CD4-positive, alpha-beta T cell treated with Interleukin-4 for 4 hours (primary cell): ENCODE measurements at regions not wholly inside any gene's neighbourhood (a gene's known extent, or its start where the extent isn't known, plus 50 kb on each side); places are given as distances from the start of the nearest gene placed in this dataset.

Experiments
- DNase-seq: peaks from one replicate; pipeline ENCODE4 v3.0.0-alpha.2; 2020

- DNase-seq: no peak
These were observed 132.0 kb upstream of the PRDM1 start for GRCh38 chr6:105954148-105954547.

DNA sequence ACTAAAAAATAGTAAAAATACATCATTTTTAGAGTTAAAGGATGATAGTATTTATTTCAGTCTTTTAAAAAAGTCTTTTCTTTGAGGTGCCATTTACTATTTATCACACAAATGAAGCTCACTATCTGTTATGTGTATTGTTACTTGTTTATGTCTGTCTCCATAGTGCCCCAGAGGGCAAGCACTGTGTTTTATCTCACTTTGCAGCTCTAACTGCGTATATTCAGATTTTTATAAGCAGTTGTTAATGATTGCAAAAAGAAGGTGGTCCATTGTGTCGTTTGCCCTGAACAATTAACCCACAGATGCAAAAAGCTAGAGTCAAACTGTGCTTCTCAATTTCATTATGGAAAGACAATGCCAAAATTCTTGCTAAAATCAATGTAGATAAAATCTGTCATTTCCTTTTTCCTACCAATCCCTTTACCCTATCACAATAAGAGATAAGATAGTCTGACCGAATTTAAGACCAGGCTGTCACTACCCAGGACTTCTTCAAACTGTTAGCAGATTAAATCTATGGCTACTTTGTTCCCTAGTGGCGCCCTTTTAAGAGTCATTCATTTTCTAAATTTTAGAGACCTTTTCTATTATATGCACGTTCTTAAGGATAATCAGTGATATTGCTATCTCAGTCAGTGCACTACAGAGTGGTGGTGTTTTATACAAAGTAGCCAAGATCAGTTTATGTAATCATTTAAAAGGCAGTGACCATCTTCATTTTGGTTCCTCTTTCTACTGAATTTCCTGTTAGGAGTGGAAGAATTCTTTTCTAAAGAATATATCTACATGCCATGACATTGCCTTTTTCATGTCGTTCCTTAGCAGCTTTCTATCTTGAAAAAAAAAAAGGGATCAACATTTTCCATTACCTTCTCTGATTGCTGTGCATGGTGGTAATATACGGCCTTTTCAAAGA, 133.1 kb upstream of the PRDM1 start:
- DNase-seq: no peak

DNA sequence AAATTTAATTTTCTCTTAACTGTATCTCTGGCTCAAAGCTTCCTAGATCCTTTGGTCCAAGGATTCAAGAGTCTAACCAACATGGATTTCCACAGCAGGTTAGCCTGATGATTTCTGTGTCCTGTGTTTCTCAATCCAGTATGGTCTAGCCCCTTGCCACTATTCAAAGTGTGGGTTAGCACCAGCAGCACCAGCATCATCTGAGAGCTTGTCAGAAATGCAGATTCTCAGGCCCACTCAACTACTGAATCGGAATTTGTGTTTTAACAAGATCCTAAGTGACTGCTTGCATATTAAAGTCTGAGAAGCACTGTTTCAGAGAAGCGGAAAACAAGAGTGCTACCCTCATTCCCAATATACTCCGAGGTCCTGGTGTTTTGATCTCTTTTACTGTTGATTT, 133.8 kb upstream of the PRDM1 start:
- DNase-seq: no peak

GRCh38 chr6:105951322-105951721, 134.8 kb upstream of the PRDM1 start:
- DNase-seq: no peak

DNA sequence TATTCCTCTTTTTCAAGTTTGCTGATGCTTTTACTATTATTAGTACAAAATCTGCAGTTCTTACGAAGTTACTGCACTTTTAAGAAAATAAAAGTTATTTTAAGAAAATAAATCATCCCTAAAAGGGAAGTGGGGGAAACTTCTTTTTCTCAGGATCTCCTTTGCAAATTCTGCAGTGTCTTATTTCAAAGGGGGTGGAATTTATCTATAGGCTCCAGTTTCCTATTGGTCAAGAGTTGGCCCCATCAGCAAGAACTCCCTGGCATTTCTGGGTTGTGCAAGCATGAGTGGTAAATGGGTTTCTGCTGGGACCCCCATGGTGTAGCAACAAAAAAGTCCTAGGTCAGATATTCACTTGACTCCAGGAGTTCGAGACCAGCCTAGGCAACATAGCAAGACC, 136.3 kb upstream of the PRDM1 start:
- DNase-seq: no peak

GRCh38 chr6:105943514-105943913, 142.6 kb upstream of the PRDM1 start:
- DNase-seq: no peak

DNA sequence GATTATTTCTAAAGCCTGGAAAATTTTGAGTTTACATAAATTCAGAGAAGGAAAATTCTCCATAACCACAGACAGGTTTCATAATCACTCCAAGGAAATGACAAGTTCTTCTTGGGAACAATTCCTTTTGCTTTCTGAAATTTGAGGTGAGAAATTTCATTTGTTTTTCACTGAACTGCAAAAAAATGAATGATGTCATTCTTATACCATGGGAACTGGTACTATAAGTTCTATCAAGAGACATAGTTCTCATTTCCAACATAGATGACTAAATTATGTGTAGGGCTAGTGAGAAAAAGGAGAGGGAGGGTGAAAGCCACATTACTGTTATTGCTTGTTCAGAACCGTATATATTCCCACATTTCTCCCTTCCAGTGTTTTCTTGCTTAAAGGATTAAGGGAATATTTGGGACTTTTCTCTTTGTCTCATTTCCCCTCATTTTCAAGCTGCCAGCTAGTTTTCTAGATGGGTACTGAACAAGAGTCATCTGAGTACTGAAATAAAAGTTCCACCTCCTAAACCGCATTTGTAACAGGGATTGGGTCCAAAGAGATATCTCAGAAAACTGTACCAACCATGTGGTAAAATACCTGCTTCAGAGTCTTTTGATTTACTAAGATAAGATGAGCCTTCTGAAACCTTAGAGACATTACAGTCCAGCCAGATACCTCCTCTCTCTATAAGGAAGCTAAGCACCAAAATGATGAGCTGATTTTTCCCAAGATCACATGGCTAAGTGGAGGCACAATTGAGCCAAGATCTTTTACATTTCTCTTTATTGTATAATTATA, 144.3 kb upstream of the PRDM1 start:
- no peak for DNase-seq

DNA sequence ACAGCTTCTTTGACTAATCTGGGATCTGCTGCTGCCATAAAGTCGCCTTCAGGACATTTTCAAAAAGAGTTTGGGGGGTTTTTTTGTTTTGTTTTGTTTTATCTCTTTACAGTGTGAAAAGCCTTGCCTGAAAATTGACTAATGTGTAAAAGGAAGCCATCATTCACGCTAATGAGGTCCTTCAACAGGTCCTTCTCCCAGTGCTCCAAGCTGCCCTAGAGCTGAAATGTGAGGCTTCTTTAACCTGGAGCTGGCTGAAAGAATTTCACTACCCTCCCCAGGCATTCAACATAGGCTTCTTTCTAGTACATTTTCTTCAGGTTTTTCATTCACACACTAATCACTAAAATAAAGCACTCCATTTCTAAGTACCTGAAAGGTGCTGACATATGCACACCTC, 145.1 kb upstream of the PRDM1 start:
- DNase-seq: no peak

DNA sequence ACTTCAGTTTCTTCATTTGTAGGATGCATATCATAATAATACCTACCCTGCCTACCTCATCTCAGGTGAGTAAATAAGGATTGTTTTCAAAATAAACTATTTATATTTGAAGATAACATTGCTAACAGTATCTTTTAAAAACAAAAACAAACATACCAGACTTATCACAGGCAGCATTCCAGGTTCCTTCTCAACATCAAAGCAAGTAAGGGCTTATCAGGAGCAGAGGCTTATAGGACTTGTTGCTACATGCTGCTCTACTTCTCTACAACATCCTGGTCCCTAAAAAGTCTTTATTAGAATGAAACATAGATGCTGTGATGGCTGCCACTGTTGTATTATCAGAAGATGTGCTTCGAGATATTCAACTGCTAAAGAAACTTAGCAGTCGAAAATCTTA, 149.2 kb upstream of the PRDM1 start:
- no peak for DNase-seq

DNA sequence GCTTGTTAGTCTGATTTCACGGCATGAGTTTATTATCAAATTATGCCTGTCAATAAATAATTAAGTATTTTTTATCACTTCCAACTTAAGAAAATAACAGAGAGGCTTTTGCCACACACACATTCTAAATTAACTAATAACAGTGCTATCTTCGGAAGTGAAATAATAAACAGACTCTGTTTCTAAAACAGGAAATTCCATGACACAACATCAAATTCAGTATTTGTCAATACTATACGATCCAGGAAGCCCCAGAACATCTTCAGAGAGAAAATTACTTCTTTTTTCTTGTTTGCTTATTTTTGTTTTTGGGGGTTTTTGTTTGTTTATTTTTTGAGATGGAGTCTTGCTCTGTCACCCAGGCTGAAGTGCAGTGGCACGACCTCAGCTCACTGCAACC, 150.7 kb upstream of the PRDM1 start:
- no peak for DNase-seq

DNA sequence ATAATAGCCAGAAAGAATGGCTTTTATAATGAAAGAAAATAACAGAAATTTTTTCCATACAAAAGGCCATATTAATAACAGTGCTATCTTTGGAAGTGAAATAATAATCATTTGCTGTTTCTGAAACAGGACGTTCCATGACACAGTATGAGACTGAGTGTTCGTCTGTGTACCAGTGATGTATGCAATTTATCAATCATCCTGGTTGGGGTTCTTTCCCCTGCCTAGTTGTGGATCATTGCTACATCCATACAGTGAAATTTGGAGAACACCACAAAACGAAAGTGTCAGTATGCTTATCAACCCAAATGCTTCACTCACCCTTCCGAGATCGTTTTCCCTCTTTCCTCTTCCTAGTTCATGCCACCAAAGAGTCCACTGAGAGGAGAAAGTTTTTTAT, 151.4 kb upstream of the PRDM1 start:
- no peak for DNase-seq

DNA sequence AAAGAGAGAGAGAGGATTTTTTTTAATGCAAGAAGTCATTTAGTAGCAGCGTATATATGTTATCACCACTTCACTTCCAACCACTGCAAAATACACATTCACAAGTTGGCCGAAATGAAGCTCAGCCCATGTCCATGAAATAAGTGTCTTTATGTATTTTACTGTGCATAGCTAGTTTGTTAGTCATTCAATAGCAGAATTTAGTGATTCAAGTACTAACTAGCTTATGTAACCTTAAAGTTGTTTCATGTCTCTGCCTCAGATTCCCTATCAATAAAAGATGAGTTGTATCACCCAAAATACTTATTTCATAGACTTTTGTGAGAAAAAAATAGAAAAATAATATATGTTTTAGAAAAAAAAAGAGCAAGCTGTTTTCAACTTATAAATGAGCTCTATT, 153.7 kb upstream of the PRDM1 start:
- DNase-seq: no peak

DNA sequence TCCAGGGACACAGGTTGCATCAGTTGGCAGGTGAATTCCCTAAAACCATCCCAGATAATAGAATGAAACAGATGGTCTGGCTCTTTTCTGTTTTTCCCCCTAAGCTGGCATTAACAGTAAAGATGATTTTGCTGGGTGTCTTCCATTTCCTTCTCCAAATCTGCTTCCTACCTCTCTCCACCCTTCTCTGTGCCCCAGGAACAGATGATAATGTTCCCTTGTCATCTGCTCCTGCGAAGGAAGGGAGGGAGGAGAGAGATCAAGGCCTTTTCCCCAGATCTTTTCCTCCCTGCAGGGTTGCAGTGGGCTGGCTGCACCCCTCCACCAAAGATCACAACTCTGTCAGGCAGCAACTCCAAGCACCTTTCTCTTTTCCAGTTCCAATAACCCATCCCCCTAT, 156.5 kb upstream of the PRDM1 start:
- no peak for DNase-seq

DNA sequence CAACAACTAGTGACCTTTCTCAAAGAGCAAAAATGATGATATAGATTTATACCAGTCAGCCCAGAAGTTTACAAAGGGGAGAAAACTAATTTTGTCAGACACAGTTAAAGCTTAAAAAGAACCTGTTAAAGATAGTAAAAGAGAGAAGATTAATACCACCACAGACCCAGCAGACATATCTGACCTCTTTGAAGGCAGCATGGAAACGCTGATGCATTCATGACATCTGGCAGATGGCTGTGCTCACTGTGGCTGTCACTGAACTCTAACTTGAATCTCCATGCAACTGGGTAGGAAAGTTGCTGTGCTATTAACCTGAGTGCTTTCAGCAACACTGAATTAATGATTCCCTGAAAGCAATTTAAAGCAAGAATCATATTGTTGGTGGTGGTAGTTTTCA, 159.8 kb upstream of the PRDM1 start:
- DNase-seq: no peak

DNA sequence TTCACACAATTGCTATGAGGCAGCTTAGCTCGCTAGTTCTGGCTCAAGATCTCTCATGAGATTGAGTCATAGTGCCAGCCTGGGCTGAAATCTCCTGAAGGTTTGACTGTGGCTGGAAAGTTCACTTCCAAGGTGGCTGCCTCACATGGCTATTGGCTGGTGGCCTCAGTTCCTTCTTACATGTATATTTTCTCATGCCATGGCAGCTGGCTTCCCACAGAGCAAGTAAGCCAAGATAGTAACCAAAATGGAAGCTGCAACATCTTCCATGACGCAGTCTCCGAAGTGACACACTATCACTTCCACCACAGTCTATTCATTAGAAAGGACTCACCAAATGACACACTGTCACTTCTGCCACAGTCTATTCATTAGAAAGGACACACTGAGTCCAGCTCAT, 160.4 kb upstream of the PRDM1 start:
- DNase-seq: no peak

- DNase-seq: no peak
These were observed 164.4 kb upstream of the PRDM1 start for GRCh38 chr6:105921781-105922180.

- DNase-seq: no peak
These were observed 166.1 kb upstream of the PRDM1 start for GRCh38 chr6:105920071-105920470.

DNA sequence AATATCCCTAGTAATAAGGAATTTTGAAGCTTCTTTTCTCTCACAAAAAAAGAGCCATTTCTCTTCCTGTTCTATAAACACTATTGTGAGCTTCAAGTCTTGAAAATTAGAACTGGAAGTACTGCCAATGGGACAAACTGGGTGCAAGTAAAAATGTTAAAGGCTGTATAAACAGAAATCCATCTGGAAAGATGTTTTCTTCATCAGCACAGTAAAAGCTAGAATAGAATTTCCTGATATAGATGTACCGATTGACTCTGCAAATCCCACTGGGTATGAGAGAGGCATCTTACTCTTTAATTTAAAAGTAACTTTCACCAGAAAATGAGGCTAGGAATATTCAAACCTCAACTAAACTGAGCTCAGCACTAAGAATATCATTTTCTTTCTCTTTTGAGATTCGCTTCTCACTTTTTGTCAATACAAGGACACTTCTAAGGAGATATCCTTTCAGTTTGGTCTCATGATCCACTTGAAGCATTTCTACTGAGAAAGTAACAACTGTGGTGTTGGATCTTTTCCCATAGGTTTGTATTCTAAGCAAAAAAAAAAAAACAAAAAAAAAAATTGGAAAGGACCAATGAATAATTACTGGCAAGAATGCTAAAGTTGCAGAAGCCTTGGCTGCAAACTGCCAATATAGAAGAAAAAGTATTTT, 169.0 kb upstream of the PRDM1 start:
- no peak for DNase-seq

GRCh38 chr6:105911106-105911629, 175.0 kb upstream of the PRDM1 start:
- no peak for DNase-seq

- no peak for DNase-seq
These were observed 177.0 kb upstream of the PRDM1 start for GRCh38 chr6:105909106-105909505.

DNA sequence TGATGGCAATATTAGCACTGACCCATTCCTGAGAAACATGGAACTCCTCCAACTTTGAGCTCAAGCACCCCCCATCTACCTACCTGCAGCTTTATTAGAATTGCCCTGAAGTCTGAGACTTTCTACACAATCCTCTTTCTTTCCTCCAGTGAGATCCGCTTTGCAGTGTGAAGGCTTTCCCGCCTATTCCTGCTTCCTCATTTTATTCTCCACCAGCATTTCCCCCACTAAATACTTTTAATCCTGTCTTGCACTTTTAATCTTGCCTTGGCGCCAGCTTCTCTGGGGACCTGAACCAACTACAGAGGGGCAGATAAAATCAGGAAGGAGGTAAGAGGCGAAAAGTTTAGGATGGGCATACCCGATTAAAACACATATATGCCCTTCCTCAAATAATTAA, 178.1 kb upstream of the PRDM1 start:
- DNase-seq: no peak

DNA sequence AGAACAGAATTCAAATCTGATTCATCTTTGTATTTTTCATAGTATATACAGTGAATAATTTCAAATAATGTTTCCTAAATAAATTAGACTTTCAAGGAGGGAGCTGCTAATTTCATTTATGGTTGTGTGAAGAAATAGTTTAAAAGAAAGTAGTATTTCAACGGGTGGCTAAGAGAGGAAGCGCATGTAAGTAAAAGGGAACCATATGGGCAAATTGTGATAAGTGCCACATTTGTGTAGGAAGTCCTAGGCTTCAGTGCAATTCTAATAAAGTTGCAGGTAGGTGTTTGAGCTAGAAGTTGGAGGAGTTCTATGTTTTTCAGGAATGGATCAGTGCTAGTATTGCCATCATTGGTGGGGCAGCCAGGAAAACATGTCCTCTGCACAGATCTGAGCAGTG, 178.8 kb upstream of the PRDM1 start:
- no peak for DNase-seq

DNA sequence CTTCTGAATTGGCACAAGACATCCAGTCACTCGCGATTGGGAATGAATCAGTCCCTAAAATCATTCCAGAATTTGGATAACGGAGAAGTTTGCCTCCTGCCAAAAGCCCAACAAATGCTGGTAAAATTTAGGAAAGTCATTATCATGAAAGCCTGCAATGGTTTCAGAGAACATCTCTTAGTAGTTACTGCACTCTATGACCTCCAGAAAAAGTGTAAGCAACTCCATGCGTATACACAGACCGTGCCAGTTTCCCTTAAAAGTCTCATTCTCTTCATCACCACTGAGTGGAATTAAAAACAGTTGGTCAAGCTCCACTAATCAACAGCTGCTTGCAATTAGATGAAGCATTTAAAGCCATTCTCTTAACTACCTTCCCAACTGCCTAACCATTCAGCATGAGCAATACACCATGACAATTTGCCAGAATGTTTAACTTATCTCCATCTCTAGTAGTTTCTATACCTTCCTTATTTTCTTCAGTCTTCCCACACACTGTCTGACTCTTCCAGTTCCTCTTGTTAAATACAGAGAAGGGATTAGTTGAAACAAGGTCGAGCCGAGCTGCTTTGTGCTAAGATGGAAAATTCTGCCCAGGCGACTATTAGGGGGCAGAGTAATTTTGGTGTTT, 183.6 kb upstream of the PRDM1 start:
- no peak for DNase-seq
